ENCODE measurements at regions not wholly inside any gene's neighbourhood (a gene's known extent, or its start where the extent isn't known, plus 50 kb on each side); places are given as distances from the start of the nearest gene placed in this dataset.

- TF ChIP-seq ZNF274 (IDR thresholded peaks at IDR 0.05; ENCODE audit: low read depth, low read length) (no peak), YY1 (IDR thresholded peaks at IDR 0.05; ENCODE audit: insufficient read depth, insufficient read length) (no peak), SUZ12 (IDR thresholded peaks at IDR 0.05; ENCODE audit: extremely low read depth, insufficient read depth, insufficient read length) (no peak)
Measured at GRCh38 chr4:38255572-38255971, 295.4 kb downstream of the PTTG2 start.
